Neural crest cell (in vitro differentiated cells): ENCODE measurements at regions not wholly inside any gene's neighbourhood (a gene's known extent, or its start where the extent isn't known, plus 50 kb on each side); places are given as distances from the start of the nearest gene placed in this dataset.

Experiments
- DNase-seq: peaks from one replicate; pipeline ENCODE4 v3.0.0; 2021; ENCODE audit warnings: low read depth, mixed read lengths, low spot score
- H3K27ac Mint-ChIP-seq: one replicate; pipeline ENCODE4 v1.8.0; 2021; ENCODE audit warnings: mild to moderate bottlenecking, mixed read lengths; ENCODE audit not compliant: unreplicated experiment
- H3K27me3 Mint-ChIP-seq: 2 replicates; pipeline ENCODE4 v1.8.0; 2021; ENCODE audit warnings: low read depth, mild to moderate bottlenecking, mixed read lengths
- H3K36me3 Mint-ChIP-seq: 2 replicates; pipeline ENCODE4 v1.8.0; 2021; ENCODE audit warnings: low read depth, mild to moderate bottlenecking, mixed read lengths
- H3K4me1 Mint-ChIP-seq: 2 replicates; pipeline ENCODE4 v1.8.0; 2021; ENCODE audit warnings: mixed read lengths
- H3K4me3 Mint-ChIP-seq: one replicate; pipeline ENCODE4 v1.8.0; 2021; ENCODE audit warnings: mild to moderate bottlenecking, mixed read lengths
- H3K9me3 Mint-ChIP-seq: 2 replicates; pipeline ENCODE4 v1.8.0; 2021; ENCODE audit warnings: mixed read lengths
- TF ChIP-seq, protein P1 (sequence below): fragments of 200-600 bp; sonication (generic); conservative IDR thresholded peaks from 2 replicates; pipeline ENCODE4 v1.5.0; 2021; ENCODE audit warnings: antibody characterized with exemption, mild to moderate bottlenecking

DNA sequence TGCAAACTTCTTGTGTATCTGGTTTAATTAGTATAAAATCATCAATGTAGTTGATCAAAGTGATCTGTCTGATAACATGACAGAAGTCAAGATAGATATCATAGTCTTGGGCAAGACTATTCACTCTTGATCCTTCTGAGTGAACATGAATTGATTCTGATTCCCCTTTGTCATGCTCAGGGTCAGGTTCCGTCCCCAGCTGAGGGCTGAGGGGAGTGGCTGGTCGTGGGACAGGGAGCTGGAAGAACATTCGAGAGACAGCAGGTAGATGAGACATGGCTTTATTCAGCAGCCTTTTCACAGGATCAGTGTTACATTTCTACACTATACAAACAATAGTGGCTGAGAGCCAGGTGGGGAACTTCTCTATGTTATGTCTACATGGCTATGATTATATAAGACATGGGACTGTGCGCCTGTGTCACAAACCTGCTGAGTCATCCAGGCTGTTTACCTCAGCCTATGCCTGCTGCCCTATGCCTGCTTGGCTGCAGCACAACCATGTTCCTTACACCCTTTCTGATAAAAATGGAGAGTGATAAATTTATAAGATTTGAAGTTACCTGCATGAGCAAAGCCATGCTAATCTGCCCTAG, 586.9 kb upstream of the NR3C2 start:
- DNase-seq: no peak
- H3K27me3 Mint-ChIP-seq: no peaks in the 10 kb centered on the region
- TF ChIP-seq, protein P1, sequence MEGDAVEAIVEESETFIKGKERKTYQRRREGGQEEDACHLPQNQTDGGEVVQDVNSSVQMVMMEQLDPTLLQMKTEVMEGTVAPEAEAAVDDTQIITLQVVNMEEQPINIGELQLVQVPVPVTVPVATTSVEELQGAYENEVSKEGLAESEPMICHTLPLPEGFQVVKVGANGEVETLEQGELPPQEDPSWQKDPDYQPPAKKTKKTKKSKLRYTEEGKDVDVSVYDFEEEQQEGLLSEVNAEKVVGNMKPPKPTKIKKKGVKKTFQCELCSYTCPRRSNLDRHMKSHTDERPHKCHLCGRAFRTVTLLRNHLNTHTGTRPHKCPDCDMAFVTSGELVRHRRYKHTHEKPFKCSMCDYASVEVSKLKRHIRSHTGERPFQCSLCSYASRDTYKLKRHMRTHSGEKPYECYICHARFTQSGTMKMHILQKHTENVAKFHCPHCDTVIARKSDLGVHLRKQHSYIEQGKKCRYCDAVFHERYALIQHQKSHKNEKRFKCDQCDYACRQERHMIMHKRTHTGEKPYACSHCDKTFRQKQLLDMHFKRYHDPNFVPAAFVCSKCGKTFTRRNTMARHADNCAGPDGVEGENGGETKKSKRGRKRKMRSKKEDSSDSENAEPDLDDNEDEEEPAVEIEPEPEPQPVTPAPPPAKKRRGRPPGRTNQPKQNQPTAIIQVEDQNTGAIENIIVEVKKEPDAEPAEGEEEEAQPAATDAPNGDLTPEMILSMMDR: no peak
- H3K36me3 Mint-ChIP-seq: no peaks in the 10 kb centered on the region
- no peak overlapping the region for H3K4me3 Mint-ChIP-seq
- H3K27ac Mint-ChIP-seq: no peak overlapping the region
- H3K4me1 Mint-ChIP-seq: no peaks in the 10 kb centered on the region
- no peaks in the 10 kb centered on the region for H3K9me3 Mint-ChIP-seq

DNA sequence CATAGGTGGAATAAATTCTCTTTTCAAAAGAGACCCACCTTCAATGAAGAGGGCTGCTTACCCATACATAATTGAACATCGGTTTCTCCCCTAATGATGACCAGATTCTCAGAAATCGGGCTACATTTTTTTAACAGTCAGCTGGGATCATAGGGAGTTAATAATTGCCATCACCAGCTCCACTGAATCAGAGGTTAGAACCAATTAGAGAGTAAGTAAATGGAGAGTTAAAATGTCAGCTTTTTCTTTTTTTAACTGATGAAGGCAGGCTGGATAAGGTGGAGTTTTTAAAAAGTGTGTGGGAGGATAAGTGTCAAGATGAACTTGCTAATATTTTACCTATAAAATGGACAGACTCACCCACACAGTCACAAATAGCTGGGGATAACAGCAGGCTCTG, 584.5 kb upstream of the NR3C2 start:
- DNase-seq: no peak
- Mint-ChIP-seq H3K27me3 (no peaks in the 10 kb centered on the region), H3K27ac (no peak overlapping the region), H3K36me3 (no peaks in the 10 kb centered on the region), H3K4me3 (no peak overlapping the region), H3K9me3 (no peaks in the 10 kb centered on the region), H3K4me1 (no peaks in the 10 kb centered on the region)
- TF ChIP-seq, protein P1: no peak

DNA sequence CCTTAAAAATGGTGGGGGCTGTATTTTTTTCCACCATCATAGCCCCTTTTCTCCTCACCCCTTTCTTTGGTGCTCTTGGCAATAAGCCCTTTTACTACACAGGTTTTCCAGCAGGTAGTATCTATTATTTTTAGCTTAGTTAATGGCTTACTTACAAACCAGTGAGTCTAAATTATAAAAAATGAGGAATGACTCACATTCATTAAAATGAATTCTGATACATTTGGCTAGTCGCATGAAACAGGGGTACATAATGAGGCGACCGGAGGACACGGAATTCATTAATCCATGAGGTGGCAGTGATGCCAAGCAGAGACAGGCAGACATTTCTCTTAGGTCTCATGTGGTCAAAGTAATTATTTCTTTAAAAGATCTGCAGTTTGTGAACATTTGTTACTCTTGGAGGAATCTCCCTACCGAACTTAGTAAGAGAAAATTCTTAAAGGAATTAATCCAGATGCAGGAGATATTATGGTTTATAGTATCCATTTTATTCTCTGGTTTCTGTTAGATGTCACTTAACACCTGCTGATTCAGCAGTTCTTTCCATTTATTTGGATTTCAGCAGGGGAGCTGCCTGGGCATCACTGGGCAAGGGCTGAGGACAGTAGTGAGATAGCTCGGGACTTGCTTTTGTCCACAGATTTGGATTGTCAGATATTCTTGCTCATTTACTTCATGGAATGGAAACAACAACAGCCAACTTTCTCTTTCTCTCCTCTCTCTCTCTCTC, 575.0 kb upstream of the NR3C2 start:
- H3K36me3 Mint-ChIP-seq: no peaks in the 10 kb centered on the region
- H3K27me3 Mint-ChIP-seq: peaks cover 3% of the 10 kb centered on the region
- no peak overlapping the region for H3K27ac Mint-ChIP-seq
- no peaks in the 10 kb centered on the region for H3K9me3 Mint-ChIP-seq
- DNase-seq: no peak
- H3K4me3 Mint-ChIP-seq: no peak overlapping the region
- H3K4me1 Mint-ChIP-seq: no peaks in the 10 kb centered on the region
- TF ChIP-seq, protein P1: no peak

DNA sequence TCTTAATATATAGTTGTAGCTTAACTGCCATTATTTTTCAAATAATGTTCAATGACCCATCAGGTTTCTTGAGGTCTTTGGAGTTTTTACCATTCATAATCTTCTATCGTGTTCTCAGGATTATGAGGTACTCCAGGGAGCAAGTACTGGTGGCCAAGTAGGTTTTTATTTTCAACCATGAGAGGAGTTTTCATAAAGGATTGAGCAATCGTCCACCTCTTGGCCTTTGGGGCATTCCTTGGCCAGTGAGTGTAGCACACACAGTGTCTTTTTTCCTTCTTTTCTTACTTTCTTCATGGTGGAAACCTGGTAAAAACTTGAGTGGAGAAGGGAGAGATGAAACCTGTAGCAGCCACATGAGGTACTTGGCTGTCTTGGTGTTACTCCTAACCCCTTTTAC, 567.0 kb upstream of the NR3C2 start:
- Mint-ChIP-seq H3K4me1 (no peaks in the 10 kb centered on the region), H3K36me3 (no peaks in the 10 kb centered on the region), H3K4me3 (no peak overlapping the region), H3K27ac (no peak overlapping the region), H3K9me3 (no peaks in the 10 kb centered on the region), H3K27me3 (no peaks in the 10 kb centered on the region)
- TF ChIP-seq, protein P1: no peak
- no peak for DNase-seq

DNA sequence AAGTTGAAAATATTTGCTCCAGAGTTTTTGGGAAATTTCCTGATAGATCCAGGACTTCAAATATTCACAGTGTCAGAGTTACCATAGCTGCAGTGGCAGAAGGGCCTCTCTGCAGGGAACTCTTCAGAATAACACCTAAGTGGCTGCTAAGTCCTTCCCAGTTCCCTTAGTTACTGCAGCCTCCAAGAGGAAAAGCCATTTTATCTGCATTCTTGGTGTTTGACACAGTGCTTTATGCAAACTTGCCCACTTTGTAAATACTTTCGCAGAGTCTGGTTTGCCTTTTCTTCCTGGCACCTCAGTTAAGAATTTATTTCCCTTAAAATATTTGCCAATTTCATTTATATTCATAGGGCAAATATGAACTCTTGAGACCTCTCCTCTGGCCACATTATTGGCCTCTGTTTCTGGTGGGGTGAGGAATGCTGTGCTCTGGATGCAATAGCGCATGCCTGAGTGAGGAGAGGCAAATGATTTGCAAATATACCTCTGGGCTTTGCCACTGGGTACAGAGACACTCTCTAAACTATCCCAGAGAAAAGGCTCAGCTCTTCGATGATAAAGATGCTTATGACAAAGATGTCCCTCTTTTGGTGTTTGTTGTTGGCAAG, 566.3 kb upstream of the NR3C2 start:
- TF ChIP-seq, protein P1: no peak
- no peaks in the 10 kb centered on the region for H3K4me1 Mint-ChIP-seq
- no peaks in the 10 kb centered on the region for H3K36me3 Mint-ChIP-seq
- H3K9me3 Mint-ChIP-seq: no peaks in the 10 kb centered on the region
- H3K27ac Mint-ChIP-seq: no peak overlapping the region
- H3K27me3 Mint-ChIP-seq: no peaks in the 10 kb centered on the region
- no peak overlapping the region for H3K4me3 Mint-ChIP-seq
- no peak for DNase-seq
